Activated CD4-positive, alpha-beta T cell treated with anti-CD3 and anti-CD28 coated beads, Interleukin-10, Interleukin-2, amounts not matched to agents 100 ng/mL and 50 ng/mL, durations not matched to agents 16 hours and 8 hours (primary cell): ENCODE measurements at regions not wholly inside any gene's neighbourhood (a gene's known extent, or its start where the extent isn't known, plus 50 kb on each side); places are given as distances from the start of the nearest gene placed in this dataset.

ENCODE experiments used
- DNase-seq: peaks from one replicate; pipeline ENCODE4 v3.0.0-alpha.2; 2020

DNA sequence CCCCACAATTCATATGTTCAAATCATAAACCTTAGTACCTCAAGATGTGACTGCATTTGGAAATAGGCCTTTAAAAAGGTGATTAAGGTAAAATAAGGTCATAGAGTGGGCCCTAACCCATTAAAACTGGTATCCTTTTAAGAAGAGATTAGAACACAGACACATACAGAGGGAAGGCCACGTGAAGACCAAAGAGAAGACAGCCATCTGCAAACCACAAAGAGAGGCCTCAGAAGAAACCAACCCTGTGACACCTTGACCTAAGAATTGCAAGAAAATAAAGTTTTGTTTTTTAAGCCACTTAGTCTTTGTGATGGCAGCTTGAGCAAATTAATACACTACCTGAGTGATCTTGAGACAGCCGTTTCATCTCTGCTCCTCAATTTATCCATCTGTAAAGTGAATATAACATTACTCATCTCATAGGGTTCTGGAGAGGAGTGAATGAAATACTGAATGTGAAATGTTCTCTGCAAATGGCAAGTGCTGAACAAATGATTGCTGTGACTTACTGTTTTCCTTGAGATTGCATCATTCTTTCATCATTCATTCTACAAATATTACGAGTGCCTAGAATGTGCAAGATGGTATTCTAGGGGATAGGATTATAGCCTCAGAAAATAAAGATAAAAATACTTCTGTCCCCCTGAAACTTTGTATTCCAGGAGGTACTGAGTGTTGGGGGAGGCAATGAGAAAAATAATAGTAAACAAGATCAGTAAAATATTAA is 222.0 kb upstream of the CDH13 start:
- no peak for DNase-seq

DNA sequence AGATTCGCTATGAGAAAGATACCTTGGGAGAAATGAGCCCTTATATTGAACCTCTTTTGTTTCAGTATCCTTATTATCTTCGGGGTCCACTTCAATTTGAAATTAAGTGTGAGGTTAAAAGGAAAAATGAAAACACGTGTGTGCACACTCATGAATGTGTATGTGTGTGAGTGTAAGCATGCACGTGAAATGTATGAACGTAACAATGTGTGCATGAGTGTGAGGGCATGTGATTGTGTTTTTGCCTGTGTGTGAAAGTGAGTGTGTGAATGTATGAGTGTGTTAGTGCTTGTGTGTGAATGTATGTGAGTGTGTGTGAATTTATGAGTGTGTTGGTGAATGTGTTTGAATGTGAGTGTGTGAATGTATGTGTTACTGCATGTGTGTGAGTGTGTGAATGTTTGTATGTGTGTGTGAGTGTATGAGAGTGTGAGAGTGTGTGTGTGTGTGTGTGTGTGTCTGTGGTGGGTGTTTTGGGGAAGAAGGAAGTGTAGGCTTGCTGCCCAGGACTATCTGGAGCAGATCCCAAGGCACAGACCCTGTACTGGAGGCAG is 224.0 kb upstream of the CDH13 start:
- DNase-seq = no peak

DNA sequence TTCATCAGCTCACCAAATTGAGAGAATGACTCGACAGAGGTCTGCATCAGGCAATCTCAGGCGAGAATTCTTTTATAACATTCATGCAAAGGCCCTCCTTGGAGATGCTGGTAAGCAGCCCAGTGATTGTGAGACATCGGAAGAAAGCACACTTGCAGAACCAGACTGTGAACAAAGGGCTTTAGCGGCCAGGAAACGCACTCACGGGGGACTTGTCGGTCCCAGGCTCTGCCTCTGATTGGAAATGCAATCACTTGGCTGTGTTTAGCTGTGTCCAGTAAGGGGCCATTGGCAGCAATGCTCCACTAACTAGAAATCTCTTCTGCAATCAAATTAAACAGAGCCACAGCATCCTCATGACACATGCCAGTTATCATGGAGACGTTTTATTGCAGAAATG is 226.7 kb upstream of the CDH13 start:
- no peak for DNase-seq

GRCh38 chr16:82396509-82396908 is 226.5 kb upstream of the MPHOSPH6 start:
- DNase-seq = no peak

GRCh38 chr16:82395212-82395611 is 225.2 kb upstream of the MPHOSPH6 start:
- DNase-seq = no peak

- no peak for DNase-seq
Measured at GRCh38 chr16:82391690-82392089, 221.7 kb upstream of the MPHOSPH6 start.

DNA sequence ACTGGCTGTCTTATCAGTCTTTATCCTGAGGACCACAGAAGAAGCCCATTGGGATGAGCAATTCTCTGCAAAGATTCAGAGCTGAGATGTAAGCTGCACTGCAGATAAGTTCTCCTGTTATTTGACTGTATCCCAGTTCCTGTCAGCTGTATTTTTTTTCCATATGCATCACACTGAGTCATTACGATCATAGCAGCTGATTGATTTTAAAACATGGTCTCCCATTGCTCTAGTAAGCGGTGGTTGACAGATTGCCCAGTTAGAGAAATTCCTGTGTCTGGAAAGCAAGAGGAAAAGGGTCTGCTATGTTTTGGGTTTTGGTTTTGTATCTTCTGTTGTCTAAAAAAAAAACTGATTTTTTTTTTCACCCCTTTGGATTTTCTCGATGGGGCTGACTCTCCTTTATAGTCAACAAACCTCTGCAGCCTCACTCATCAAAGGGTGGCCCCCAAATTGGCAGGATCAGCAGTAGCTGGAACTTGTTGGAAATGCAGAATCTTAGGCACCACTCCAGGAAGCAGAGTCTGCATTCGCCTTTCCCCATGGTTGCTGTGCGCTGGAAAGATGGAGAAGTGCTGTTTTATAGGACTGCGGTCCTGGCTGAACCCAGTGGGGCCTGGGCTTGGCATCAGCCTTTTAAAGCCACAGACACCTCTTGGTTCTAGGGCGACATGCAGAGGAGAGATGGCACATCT is 220.1 kb upstream of the MPHOSPH6 start:
- DNase-seq = no peak

DNA sequence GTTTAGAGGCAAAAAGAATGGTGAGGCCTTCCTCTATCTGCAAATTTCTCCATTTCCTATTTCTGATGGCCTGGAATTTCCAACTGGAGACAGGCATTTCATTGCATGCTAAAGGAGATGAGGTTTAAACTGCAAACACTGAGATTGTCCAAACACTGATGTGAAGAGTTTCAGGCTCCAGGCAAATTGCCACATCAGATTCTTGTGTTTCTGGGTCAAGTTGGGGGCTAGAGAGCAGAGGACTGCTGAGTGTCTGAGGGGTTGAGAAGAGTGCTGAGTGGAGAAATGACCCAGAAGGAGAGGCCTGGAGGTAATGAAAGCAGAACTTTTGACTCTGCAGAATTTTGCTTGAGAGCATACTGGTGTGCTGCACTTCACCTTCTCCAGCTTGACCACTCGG is 216.7 kb upstream of the MPHOSPH6 start:
- no peak for DNase-seq

DNA sequence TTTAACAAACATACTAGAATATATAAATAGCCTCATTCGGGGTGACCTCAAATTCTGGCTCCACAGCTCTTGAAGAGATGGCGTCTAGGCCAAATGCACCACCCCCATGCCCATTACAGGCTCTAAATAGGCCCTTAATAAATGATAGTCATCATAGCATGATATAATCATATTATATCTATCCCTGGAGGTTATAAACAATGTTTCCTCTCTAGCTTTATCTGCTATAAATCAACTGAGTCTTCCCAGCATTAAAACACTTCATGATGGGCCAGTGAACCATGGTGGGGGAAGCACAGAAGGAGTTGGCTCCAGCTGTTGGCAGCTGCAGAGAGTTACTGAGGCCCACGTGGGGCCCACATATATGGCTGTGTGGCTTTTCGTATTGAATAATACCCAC is 214.9 kb upstream of the MPHOSPH6 start:
- no peak for DNase-seq

GRCh38 chr16:82384017-82384416 is 214.0 kb upstream of the MPHOSPH6 start:
- DNase-seq = no peak

- DNase-seq = no peak
Measured at GRCh38 chr16:82382521-82382920, 212.5 kb upstream of the MPHOSPH6 start.

DNA sequence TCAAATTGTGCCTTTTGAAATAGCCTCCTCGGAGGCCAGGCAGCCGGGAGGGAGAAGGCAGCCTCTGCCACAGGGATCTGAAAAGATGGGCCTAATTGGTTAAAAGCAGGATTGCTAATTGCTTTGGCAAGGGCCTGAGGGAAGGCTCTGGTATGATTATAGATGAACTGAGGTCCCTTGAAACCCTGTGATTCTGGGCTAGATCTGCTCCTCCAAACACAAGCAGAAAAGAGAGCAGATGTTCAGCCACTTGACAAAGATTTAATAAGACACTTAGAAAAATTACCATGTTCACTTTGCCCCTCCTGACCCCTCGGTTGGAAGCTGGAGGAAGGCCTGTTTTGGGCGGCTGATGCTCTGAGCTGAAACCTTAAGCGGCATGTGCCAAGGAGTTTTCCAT is 209.5 kb upstream of the MPHOSPH6 start:
- DNase-seq = no peak

GRCh38 chr16:82373976-82374375 is 204.0 kb upstream of the MPHOSPH6 start:
- DNase-seq = no peak

GRCh38 chr16:82370282-82370681 is 200.3 kb upstream of the MPHOSPH6 start:
- no peak for DNase-seq

GRCh38 chr16:82368041-82368440 is 198.0 kb upstream of the MPHOSPH6 start:
- peak; percentile 8 for DNase-seq

GRCh38 chr16:82366462-82366861 is 196.4 kb upstream of the MPHOSPH6 start:
- DNase-seq = no peak

GRCh38 chr16:82364690-82365089 is 194.7 kb upstream of the MPHOSPH6 start:
- no peak for DNase-seq

- no peak for DNase-seq
Measured at GRCh38 chr16:82363026-82363816, 193.2 kb upstream of the MPHOSPH6 start.

- no peak for DNase-seq
Measured at GRCh38 chr16:82361885-82362284, 191.9 kb upstream of the MPHOSPH6 start.

DNA sequence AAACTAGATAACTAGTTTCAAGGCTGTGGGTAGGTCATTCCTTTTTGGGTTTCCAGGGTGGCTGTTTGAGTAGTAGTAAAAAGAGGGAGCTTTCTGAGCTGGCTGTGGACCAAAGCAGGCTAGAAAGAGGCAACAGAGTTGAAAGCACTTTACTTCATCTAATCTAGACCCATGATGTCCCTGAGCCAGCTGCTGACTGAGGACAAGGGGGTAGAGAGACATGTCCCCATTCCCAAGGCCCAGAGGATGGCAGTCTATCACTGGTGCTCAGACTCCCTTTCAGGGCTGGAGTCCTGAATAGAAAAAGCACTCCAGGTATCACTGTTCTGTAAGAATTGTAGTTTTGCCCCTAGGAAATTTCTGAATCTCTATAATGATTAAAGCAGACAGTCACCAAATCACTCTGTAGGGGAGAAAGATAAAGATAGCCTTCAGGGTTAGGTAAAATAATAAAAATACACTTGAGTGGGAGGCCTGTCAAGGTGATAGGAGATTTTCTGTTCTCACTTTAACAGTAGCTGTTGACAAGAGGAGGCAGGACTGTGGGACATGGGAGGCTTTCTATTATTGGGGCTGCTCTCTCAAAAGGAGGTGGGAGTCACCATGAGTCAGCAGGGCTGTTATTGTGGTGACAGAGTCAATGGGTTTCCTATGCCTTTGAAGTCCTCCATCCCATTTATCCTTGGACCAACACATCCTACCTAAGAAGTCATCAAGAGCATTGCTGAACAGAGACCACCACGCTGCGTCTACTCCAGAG is 190.2 kb upstream of the MPHOSPH6 start:
- no peak for DNase-seq

- no peak for DNase-seq
Measured at GRCh38 chr16:82358606-82359221, 188.7 kb upstream of the MPHOSPH6 start.

GRCh38 chr16:82358161-82358560 is 188.1 kb upstream of the MPHOSPH6 start:
- no peak for DNase-seq
